ENCODE measurements at regions not wholly inside any gene's neighbourhood (a gene's known extent, or its start where the extent isn't known, plus 50 kb on each side); places are given as distances from the start of the nearest gene placed in this dataset.

DNA sequence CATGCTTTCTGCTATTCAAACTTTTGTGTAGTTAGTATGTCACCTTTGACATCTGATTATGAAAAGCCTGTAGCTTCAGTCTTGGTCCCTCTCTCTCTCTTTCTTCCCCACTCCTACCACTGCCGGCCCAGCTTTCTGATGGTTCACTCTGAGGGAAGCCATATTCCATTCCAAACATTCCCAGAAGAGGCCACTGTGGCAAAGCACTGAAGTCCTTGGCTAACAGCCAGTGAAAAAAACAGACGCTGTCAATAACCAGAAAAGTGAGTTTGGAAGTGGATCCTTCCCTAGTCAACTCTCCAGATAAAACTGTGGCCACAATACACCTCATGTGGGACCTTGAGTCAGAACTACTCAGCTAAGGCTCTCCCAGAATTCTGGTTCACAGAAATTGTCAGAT is 950.7 kb upstream of the PHF14 start:
- Histone ChIP-seq H3K27ac (no peak overlapping the region), H3K4me3 (no peak overlapping the region), H3K27me3 (no peaks in the 10 kb centered on the region), H3K4me1 (peaks cover 6% of the 10 kb centered on the region), H3K36me3 (no peaks in the 10 kb centered on the region), H3K9me3 (no peaks in the 10 kb centered on the region)
- TF ChIP-seq, protein P1, sequence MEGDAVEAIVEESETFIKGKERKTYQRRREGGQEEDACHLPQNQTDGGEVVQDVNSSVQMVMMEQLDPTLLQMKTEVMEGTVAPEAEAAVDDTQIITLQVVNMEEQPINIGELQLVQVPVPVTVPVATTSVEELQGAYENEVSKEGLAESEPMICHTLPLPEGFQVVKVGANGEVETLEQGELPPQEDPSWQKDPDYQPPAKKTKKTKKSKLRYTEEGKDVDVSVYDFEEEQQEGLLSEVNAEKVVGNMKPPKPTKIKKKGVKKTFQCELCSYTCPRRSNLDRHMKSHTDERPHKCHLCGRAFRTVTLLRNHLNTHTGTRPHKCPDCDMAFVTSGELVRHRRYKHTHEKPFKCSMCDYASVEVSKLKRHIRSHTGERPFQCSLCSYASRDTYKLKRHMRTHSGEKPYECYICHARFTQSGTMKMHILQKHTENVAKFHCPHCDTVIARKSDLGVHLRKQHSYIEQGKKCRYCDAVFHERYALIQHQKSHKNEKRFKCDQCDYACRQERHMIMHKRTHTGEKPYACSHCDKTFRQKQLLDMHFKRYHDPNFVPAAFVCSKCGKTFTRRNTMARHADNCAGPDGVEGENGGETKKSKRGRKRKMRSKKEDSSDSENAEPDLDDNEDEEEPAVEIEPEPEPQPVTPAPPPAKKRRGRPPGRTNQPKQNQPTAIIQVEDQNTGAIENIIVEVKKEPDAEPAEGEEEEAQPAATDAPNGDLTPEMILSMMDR (IDR thresholded peaks at IDR 0.05), result peak; percentile 44
- DNase-seq (no peak), ATAC-seq (peak; percentile 75)
- intact Hi-C loops (cut with DNase I), result no loop called here

DNA sequence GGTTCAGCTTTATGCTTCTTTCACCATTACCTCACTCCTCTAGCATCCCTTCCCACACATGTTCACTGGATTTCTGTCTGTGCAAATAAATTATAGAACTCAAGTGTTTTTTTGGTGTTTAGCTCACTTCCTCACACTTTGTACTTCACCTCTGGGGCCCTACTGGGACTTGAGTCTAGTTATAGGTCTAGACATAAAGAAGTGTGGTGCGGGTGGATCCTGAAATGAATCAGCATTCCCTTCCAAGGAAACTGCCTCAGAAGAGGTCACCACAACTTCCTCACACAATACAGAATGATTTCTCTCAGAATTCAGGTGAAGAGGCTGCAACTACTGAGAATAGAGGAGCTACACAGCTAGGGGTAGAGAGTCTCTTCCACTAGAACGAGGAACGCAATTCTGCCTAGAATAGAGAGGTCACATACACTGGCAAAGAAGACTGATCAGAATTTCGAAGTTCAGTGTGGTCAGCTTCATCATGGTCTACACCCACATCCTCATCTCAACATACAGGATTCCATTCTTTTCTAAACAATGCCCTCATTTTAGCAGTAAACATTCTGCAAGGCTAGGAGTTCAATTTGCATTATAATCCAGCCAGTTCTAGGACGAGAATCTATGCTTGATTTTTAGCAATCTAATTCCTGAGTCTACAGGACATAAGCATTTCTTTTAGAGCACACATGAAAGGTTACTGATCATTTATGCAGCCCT is 938.7 kb upstream of the PHF14 start:
- Histone ChIP-seq H3K27me3 (no peaks in the 10 kb centered on the region), H3K36me3 (no peaks in the 10 kb centered on the region), H3K27ac (no peak overlapping the region), H3K4me3 (no peak overlapping the region), H3K4me1 (no peaks in the 10 kb centered on the region), H3K9me3 (no peaks in the 10 kb centered on the region)
- DNase-seq (no peak), ATAC-seq (no peak)
- TF ChIP-seq, protein P1 (IDR thresholded peaks at IDR 0.05), result no peak
- intact Hi-C loops (cut with DNase I), result no loop called here

DNA sequence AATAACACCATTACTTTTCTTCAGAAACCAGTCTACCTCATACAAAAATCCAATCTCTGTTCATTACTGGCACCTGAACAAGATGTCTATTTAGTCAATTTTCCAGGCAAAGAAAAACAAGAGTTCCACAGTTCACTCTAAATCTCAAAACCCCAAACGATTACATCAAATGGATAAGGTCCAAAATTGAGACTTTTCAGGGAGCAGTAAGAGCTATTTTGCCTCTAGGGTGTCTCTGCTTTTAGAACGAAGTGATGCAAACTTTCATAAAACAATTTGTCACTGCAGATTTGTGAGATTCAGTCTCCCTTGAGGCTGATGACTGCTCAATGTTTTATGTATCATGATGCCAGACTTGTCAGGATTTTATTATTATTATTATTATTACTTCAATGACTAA is 937.0 kb upstream of the PHF14 start:
- Histone ChIP-seq H3K27me3 (no peaks in the 10 kb centered on the region), H3K36me3 (no peaks in the 10 kb centered on the region), H3K4me3 (no peak overlapping the region), H3K9me3 (no peaks in the 10 kb centered on the region), H3K27ac (no peak overlapping the region), H3K4me1 (no peaks in the 10 kb centered on the region)
- ATAC-seq (no peak), DNase-seq (no peak)
- TF ChIP-seq, protein P1 (IDR thresholded peaks at IDR 0.05), result no peak
- intact Hi-C loops (cut with DNase I), result no loop called here

DNA sequence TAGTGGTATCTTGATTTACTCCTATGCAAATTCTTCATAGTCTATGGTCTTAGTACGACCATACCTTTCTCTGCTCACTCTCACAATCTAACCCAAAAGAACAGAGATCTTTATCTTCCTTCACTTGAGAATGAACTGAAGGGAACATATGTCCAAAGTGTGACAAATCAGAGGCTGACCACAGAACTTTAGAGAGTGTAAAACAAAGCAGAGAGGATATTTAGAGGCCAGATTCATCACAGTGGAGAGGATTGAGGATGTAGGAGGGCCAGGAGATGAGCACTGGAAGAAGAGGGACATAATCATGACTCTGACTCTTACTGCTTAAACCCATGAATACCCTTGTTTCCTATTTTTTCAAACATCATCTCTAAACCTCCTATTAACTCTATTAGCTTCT is 935.3 kb upstream of the PHF14 start:
- H3K36me3 ChIP-seq, result no peaks in the 10 kb centered on the region
- H3K27ac ChIP-seq, result no peak overlapping the region
- TF ChIP-seq, protein P1 (IDR thresholded peaks at IDR 0.05), result no peak
- H3K4me3 ChIP-seq, result no peak overlapping the region
- ATAC-seq, result no peak
- DNase-seq, result no peak
- intact Hi-C loops (cut with DNase I), result no loop called here
- H3K27me3 ChIP-seq, result no peaks in the 10 kb centered on the region
- H3K4me1 ChIP-seq, result no peaks in the 10 kb centered on the region
- no peaks in the 10 kb centered on the region for H3K9me3 ChIP-seq

DNA sequence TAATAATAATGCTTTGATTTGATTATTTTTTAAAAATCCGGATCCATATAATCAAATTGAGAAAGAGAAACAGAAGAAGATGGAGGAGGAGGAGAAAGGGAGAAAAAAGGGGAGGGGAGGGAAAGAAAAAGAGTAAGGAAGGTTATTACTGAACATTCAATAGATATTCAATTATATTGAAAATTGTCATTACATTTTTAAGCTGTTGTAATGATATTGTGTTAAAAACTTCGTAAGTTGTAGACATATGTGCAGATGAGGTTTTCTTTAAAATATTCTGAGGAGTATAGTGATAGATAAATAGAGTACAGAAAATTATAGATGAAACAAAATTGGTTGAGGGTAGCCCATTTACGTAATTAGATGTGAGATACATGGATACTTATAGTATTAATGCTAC is 933.0 kb upstream of the PHF14 start:
- no peaks in the 10 kb centered on the region for H3K27me3 ChIP-seq
- no peaks in the 10 kb centered on the region for H3K4me1 ChIP-seq
- H3K36me3 ChIP-seq, result no peaks in the 10 kb centered on the region
- no peak overlapping the region for H3K27ac ChIP-seq
- TF ChIP-seq, protein P1 (IDR thresholded peaks at IDR 0.05), result no peak
- no peak for ATAC-seq
- intact Hi-C loops (cut with DNase I), result no loop called here
- H3K4me3 ChIP-seq, result no peak overlapping the region
- no peak for DNase-seq
- H3K9me3 ChIP-seq, result no peaks in the 10 kb centered on the region

DNA sequence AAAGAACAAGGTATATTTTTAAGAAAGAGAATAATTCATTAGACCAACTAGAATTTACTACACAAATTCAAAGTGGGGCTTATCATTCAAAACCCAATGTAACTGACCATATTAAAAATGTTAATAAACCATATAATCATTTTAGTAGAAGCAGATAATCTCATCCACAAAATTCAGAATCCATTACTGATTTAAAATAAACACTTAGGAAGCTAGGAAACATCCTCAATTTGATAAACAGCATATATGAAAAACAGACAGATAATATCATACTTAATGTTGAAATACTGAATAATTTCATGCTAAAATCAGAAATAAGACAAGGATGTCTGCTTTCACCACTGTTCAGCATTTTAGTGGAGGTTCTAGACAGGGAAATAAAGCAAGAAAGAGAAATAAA is 902.8 kb upstream of the PHF14 start:
- H3K36me3 ChIP-seq, result no peaks in the 10 kb centered on the region
- intact Hi-C loops (cut with DNase I), result no loop called here
- no peaks in the 10 kb centered on the region for H3K27me3 ChIP-seq
- TF ChIP-seq, protein P1 (IDR thresholded peaks at IDR 0.05), result no peak
- no peaks in the 10 kb centered on the region for H3K4me1 ChIP-seq
- DNase-seq, result no peak
- H3K27ac ChIP-seq, result no peak overlapping the region
- H3K9me3 ChIP-seq, result no peaks in the 10 kb centered on the region
- ATAC-seq, result no peak
- no peak overlapping the region for H3K4me3 ChIP-seq

Measured in upper lobe of right lung (tissue), 1 donor.